PC-3 (cell line): ENCODE measurements at regions not wholly inside any gene's neighbourhood (a gene's known extent, or its start where the extent isn't known, plus 50 kb on each side); places are given as distances from the start of the nearest gene placed in this dataset.

Experiments used
- CTCF ChIP-seq: fragments of 300-600 bp; sonication (generic); conservative IDR thresholded peaks from 2 replicates; pipeline ENCODE4 v1.5.1; 2017; ENCODE audit warnings: antibody characterized with exemption, low read depth, mild to moderate bottlenecking, low read length
- EZH2 ChIP-seq: fragments of 300-600 bp; sonication (generic); IDR thresholded peaks from one replicate; pipeline ENCODE4 v1.6.1; 2017; ENCODE audit warnings: antibody characterized with exemption, mild to moderate bottlenecking, low read length; ENCODE audit not compliant: unreplicated experiment
- EZH2phosphoT487 ChIP-seq: fragments of 300-600 bp; sonication (generic); IDR thresholded peaks from 2 replicates; pipeline ENCODE4 v1.6.1; 2018; ENCODE audit warnings: mild to moderate bottlenecking, antibody characterized with exemption, low read length, borderline replicate concordance

GRCh38 chr17:13788385-13788784 lies 186.7 kb upstream of the HS3ST3A1 start:
- TF ChIP-seq CTCF = no peak
- TF ChIP-seq EZH2 = no peak
- no peak for TF ChIP-seq EZH2phosphoT487
